HG03159 (cell line): ENCODE measurements at regions not wholly inside any gene's neighbourhood (a gene's known extent, or its start where the extent isn't known, plus 50 kb on each side); places are given as distances from the start of the nearest gene placed in this dataset.

ENCODE experiments used
- ATAC-seq: cut with Tn5 transposase; IDR thresholded peaks from one replicate; pipeline ENCODE4 v1.9.1; 2021; ENCODE audit warnings: mild to moderate bottlenecking, moderate library complexity; ENCODE audit not compliant: unreplicated experiment

- no peak for ATAC-seq
Observed at GRCh38 chr2:104286841-104287240, 567.1 kb upstream of the POU3F3 start.

GRCh38 chr2:104289651-104290565, 564.0 kb upstream of the POU3F3 start:
- ATAC-seq, result no peak

DNA sequence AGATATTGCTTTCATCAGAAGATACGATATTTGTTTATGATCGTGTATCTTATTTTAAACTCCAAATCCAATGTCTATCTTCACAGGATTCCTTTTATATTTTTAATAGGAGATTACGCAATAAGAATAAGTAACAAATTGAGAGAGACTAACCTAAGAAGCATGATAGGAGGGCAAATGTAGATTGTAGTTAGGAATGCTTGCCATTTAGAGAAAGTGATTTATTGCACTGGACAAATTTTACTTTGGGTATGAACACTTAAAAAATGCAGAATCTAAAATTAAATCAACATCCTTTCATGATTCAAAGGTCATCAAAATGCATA, 563.4 kb upstream of the POU3F3 start:
- ATAC-seq, result no peak

DNA sequence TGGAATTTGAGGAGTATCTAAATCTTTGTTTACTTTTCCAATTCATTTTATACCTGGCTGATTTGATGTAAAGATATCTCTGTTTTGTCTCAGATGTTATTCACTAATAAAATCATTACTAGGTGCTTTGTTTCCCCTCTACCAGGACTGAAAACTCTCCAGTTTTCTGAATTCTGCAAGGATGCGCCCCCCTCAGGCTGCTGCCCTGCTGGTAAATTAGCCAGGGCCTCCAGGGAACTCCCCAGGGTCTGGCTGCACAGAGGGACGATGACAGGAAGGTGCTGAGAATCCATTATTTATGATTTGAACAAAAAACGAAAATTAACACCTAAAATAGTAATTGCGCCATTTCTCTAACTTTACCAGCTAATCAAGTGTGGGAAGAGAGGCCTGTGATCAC, 541.2 kb upstream of the POU3F3 start:
- ATAC-seq, result no peak

GRCh38 chr2:104318001-104318665, 535.8 kb upstream of the POU3F3 start:
- no peak for ATAC-seq

GRCh38 chr2:104321116-104321795, 532.7 kb upstream of the POU3F3 start:
- no peak for ATAC-seq

DNA sequence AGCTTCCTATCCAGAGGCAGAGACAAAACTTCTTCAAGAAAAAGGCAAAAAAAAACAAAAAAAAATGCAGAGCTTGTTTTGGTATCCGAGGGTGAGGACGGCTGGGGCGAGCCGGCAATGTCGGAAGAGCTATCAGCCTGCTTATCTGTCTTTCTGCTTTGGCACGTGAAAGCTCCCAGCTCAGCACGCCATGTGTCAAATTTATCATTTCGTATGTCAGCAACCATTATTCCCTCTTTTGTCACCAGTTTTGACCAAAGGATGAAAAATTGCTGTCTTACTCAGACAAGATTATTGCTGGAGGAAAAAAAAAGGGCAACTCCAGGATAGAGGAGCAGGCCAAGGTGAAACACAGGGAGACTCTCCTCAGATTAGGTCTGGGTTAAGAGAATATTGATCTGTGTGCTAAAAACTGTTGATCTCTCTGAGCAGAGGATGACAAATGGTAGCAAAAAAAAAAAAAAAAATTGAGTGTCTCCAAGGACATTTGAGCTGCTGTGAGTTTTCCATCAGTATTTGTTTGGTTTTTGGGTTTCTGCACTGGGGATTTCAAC, 532.0 kb upstream of the POU3F3 start:
- ATAC-seq, result no peak

- no peak for ATAC-seq
Observed at GRCh38 chr2:104332731-104333130, 521.2 kb upstream of the POU3F3 start.

DNA sequence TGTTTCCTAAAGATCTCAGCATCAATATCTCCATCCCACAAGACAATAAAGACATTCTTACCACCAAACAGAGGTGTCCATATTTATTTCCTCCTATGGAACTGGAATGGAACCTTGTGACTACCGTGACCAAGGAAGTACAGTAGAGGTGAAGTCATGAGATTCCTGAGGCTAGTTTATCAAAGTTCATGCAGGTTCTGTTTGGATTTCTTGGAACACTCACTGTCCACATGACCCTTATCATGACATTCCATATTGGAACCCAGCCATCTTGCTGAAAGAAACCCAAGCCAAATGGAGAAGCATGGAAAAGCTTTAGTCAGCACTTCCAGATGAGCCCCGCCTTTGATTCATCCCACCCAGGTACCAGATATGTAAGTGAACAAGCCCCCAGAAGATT, 516.0 kb upstream of the POU3F3 start:
- no peak for ATAC-seq

DNA sequence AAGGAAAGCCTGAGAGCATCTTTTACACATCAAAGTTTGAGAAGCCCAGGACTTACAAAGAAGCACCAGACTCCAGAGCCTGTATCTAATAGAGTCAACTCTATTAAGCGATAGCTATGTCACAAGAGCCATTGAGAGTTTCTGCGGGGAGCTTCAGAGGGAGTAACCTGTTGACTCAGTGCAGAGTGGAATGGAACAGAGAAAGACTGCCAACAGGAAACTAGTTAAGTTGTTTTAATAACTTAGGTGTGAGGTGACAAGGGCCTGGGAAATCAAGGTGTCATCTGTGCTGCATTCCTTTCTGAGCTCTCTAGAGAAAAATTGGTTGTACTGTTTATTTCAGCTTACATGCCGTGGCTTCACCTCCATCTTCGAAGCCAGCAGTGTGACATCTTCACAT, 513.8 kb upstream of the POU3F3 start:
- no peak for ATAC-seq

DNA sequence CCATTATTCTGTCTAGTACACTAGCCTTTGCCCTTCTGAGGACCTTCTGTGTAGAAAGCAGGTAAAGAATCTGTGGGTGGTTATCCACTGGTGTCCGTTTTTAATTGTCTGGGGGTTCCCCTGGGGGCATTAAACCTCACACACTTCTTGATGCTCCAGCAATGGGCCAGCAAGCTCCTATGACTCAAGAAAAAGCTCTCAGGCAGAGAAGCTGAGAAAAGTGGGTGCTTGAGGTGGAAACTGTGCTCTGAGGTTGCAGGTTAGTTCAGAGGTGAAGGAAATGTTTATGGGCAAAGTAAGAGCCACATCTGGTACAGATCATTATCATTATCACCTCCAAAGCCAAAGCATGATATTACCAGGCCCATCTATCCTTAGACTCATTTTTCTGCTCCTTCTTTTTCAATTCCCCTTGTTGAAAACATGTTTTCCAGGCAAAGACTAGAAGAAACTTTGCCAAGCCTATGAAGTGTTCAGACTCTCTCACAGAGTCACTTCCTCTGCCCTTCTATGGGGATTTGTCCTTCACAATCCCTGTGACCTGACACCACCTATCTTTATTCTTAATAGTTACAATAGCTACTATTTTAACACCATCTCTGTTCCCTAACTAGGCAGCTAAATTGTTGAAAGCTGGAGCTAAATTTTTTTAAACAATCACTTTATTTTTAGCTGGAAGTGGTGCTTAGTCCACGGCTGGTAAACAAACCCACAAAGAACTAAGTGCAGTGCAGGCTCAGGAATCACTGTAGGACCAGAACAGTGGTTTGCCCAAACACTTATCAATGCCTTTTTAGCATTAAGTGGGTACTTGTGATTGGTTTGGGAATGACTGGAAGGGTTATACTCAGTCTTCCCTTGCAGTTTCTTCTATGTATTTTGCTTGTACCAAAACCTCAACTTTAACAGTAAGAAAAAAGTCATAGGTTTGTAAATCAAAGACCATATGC, 512.8 kb upstream of the POU3F3 start:
- ATAC-seq, result no peak

GRCh38 chr2:104344306-104344705, 509.6 kb upstream of the POU3F3 start:
- no peak for ATAC-seq

DNA sequence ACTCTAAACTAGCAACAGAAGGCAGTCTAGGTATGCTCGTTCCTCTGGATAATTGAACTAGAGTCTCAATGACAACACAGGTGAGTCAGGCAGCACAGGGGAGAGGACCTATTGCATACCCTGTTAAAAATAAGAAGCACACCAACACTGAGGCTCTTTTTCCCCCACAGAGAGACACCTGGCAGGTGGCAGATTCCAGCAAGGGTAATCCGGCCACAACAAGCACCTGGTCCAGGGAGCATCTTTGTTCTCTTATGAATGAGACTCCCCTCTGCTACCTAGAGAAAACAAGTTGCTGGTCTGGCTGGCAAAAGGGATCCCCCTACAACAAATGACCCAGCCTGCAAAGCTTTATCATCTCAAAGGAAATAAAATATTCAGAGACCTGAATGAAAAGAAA, 508.9 kb upstream of the POU3F3 start:
- no peak for ATAC-seq

- ATAC-seq, result no peak
Observed at GRCh38 chr2:104358122-104358521, 495.8 kb upstream of the POU3F3 start.

GRCh38 chr2:104361414-104361813, 492.5 kb upstream of the POU3F3 start:
- ATAC-seq, result no peak

DNA sequence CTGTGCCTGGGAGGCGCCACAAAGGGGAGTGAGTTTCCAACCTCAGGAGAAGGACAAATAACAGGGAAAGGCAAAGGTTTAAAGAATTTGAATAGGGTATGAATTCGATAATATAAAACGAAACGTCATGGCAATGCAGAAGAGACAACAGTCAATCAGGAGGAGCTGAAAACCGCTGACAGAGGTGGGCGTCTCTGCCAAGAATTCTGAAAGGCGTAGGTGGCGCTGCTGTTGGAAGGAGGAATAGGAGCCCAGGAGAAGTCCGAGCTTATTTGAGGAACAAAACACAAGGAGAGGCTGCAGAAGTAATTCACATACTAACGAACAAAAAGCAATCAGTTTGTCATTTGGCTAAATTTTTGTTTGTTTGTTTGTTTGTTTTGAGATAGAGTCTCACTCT, 485.8 kb upstream of the POU3F3 start:
- ATAC-seq, result no peak

DNA sequence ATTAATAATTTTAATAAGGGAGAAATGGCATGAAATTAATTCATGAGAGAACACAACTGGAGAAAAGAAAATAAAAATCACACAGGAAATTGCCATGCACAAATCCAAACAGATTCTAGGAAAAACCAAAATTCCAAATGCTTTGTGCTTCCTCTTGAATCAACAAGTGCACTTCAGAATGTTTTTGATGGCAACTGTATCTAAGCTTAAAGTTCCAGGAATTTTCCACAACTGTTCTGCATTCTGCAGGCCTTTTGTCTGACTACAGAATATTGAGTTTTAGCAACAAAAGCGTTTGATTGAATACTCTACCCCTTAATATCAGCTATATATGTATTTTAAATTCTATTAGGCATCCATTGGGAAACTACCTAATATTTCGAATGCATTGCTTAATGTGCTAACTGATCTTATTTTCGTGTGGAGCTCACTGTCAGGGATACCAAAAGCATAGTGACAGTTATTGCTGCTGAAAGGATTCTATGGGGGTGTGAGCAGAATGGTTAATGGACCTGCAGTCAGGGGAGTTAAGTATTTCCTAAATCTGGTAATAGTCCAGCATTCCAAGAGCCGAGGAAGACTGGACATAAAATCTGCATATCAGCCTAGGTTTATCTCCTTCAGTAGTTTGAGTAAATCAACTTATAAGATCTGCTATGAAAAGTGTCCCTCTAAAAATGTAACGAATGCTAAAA, 482.7 kb upstream of the POU3F3 start:
- ATAC-seq, result no peak

GRCh38 chr2:104375206-104375605, 478.7 kb upstream of the POU3F3 start:
- no peak for ATAC-seq

DNA sequence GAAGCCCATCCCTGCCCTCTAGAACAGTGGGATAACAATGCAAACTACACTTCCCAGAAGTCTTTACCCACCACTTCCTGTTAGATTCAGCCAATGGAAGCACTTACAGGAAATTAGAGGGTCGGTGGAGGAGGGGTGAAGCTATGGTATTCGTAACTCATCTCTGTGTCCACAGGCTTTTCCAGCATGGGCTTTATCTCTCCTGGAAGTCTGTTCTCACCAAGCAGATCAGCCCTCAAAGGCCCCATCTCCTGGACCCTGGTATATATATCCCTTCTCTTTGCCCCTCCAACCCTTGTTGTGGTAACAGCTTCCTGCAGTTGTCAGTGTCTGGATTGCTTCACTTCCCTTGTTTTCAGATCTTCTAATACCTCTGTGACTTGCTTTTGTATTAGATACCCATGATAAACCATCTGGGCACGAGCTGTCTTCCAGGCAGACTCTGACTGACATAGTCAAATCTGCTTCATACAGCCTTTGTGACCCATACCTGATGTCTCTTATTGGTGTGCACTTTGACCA, 475.0 kb upstream of the POU3F3 start:
- peak; percentile 77 for ATAC-seq

DNA sequence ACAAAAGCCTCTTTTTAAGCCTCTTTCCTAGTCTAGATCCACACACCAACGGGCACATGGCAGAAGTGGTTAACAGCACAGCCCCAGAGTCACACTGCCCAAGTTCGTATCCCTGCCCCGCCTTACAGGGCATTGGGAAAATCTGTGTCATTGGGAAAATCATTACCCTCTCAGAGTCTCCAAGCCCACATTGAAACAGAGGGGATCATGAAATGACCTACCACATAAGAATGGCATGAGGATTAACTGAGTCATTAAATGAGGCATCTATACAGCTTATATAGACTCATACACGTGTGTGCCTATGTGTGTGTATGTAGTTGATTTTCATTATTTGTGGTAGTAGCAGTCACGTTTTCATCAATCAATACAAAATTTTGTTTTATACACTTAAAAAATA, 469.0 kb upstream of the POU3F3 start:
- ATAC-seq, result no peak
